DMS153 (cell line): ENCODE measurements at regions not wholly inside any gene's neighbourhood (a gene's known extent, or its start where the extent isn't known, plus 50 kb on each side); places are given as distances from the start of the nearest gene placed in this dataset.

ENCODE experiments used
- DNase-seq: peaks from one replicate; lab custom pipeline; 2025; lab: John Stamatoyannopoulos, UW

DNA sequence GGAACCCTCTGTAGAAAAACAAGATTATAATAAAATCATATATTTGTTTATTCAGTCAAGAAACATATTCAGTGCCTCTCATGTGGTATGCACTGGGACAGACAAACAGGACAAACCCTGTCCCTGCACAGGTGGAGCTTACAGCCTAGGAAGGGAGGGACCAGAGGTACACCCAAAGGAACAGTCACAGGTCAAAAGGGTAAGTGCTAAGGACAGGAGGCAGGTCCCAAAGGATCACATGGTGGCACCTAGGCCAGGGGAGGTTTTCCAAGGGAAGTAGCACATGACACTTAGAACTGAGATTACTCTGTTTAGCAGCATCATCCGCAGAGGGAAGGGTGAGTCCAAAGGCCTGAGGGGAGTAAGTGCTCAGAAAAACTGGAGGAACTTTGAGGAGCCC, 254.4 kb upstream of the ARRDC4 start:
- DNase-seq, result no peak

DNA sequence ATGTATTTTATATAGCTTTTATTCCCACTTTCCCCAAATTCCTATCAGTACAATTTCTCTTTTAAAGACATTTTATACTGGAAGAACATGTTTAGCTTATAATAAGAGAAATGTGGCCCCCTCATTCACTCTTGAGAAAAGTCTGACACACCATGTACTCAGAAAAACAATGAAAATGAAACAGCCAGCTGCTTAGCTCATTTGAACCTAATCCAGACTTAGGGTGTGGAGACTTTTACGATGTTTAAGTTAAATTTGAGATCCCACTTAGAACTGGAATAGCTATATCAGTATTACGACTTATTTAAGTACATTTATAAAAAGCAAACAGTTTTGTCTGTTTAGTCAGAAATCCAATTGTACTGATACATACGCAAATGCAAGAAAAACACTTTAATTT, 252.3 kb upstream of the ARRDC4 start:
- DNase-seq, result no peak

DNA sequence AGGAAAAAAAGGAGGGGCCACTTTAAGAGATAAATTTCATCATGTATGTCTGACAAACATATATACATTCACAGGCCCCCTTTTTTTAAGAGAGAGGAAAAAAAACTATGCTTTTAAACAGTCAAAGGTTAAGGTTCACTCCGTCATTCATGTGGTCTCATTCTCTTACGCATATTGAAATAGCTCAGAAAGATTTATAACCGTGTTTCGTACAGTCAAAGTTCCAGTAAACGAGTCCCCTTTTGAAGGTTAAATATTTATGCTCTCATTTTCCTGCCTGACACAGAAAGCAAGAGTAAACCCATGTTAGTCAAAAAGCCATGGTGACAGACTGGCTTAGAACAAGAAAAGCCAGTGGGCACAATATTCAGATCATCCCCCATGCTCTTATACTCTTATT, 248.0 kb upstream of the ARRDC4 start:
- DNase-seq, result no peak

DNA sequence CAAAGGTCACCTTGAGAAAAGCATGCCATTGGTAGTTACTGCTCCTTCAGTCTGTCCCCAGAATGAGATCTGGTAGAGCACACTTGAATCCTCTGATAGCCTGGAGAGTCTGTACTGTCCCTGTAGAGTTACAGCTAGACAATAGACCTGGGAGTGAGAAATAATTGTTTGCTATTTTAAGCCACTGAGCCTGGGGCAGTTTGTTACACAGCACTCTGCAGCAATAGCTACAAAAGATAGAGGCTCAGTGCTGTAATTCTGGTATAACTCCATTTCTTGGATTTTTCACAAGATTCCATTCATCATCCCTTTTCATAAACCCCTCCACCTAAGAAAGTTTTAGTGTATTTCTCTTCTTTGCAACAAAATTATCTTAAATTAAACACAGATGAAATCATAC, 242.7 kb upstream of the ARRDC4 start:
- no peak for DNase-seq

DNA sequence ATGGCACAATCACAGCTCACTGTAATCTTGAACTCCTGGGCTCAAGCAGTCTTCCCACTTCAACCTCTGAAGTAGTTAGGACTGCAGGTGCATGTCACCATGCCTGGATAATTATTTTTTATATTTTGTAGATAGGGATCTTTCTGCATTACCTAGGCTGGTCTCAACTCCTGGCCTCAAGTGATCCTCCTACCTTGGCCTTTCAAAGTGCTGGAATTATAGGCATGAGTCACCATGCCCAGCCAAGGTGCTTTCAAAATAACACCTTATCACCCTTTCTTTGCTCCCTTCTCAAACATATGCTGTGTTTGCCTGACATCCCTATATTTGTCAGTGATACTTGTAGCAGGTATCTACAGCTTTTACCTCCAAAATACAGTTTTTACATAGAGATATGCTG, 242.0 kb upstream of the ARRDC4 start:
- no peak for DNase-seq

DNA sequence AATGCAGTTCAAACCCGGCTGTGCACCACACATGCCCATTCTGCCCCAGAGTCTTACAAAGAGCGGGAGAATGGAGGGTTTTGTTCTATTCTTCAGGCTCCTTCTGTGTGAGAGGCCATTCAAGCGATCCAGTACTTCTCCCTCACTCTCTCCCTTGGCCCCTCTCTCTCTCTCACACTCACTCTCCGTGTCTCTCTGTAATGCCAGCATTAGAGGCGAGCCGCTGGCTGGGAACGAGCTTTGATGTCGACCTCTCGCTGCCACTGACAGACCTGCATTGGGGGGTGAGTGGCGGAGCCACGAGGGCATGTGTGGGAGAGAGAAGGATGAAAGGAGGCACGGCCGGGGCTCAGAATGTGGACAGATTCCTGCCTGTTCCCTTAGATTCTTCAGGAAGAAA, 231.7 kb upstream of the ARRDC4 start:
- no peak for DNase-seq

DNA sequence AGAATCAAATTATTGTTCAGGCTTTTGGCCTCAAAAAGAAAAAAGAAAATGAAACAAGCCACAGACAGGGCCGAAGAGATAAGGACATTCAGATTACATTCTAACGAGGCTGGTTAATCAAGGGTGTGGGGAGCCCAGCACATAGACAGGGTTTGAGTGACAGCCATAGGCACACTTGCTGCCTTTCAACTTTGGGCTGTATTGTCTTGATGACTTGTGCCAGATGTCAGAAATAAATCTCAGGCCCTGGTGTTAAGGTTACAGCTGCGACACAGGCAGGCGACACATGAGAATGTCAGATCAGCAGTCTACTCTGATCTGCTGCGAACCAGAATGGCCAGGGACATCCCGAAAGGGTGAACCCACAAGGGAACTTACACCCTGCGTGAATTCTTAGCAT, 231.2 kb upstream of the ARRDC4 start:
- no peak for DNase-seq

DNA sequence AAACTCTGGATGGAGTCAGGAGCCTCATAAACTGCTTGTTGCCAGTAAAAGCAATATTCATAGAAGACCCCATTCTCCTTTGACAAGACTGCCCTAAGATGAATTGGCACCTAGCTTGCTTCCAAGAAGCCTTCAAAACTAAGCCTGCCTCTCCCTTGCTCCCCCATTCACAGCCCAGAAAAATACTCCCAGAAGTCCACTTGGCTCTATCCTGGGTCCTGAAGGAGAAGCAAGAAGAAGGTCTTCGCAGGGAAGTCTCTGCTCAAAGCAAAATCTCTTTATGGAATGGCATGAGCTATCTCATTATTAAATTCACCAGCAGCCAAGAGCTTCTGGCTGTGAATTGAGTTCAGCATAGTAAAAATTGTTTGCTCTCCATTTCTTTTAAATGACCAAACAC, 230.2 kb upstream of the ARRDC4 start:
- no peak for DNase-seq

DNA sequence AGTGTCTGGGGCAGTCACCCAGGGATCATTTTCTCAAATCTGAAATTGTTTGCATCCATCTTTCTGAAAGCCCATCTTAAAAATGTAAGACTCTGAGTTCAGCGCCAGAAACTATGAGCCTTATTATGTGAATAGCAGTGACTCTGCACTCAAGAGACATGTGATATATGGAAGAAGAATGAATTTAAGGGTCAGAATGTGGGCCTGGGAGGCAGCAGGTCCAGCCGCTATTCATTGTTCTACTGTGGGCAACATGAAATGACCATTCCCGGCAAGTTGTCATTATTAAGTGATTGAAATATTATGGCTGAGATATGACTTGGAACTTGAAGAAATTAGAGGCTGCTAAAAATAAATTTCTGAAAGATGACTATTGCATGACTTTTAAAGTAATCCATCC, 228.6 kb upstream of the ARRDC4 start:
- DNase-seq, result no peak

DNA sequence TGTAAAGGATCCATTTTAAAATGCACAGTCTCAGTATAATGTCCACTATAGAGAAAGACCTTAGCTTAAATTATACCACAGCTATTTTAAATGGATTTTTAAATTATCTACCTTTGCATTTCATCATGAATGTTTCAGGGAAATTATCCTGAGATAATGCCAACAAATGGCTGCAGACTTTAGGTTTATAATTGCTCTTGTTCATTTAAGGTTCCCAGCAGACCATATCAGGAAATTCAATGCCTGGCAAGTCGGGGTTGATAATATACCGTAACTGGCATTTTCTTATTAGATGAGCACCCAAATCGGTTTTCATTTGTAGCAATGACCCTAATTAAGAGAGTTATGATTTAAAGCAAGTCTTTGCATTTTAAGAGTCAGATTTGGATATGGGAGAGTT, 227.1 kb upstream of the ARRDC4 start:
- DNase-seq, result no peak

DNA sequence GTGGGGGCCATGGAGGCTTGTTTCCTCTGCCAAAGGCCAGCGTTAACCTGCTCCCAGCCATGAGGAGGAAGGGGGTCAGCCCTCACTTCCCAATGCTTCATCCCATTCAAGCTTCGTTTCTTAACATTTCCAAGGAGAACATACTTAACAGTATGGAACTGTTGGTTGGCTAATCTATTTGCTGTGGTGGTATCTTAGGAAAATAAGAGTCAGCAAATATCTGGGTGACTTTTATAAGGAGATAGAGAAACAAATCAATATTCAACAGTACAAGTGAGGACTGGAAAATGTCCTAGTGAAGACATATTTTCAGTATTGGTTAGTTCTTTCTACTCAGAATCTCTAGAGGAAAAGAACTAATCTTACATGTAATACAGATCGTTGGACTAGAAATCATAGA, 223.8 kb upstream of the ARRDC4 start:
- no peak for DNase-seq

DNA sequence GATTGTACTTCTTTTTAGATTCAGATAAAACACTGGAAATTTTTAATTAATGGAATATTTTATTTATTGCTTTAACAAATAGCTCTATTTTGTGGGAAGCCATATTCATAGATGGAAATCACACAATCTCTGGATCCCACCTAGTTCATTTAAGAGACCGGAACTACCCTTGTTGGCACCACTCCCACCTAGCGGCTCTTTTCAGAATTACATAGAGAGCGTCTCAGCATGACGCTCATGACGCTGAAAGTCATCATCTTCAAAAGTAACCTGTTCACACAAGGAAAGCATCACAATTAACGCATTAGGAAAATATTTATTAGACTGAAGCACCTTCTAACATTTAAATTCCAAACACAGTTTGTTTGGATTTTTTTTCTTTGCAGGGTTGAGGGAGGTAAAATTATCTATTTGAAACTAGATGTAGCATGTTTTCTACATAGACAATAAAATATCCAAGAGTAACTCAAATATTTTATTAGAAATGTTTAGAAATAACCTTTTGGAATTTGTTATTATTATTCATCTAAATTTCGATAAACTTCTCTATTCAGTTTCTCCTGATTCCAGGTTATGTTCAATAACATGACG, 214.9 kb upstream of the ARRDC4 start:
- no peak for DNase-seq

DNA sequence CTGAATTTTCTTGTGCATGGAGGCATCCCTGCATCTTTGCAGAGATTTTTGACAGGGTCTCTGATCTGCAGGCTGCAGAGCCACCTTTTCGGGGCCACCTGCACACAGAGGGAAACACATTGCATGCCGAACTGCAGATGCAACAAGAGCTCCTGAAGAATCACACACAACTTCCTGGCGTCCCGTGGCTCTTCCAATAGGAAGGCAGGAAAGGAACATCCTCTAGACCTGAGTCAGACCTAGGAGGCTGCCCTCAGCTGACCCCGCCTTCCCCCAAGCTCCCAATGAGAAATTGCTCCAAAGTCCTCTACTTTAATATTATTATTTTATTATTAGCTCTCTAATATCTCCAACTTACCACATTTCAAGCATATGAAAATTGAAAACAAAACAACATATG, 213.2 kb upstream of the ARRDC4 start:
- DNase-seq, result no peak

DNA sequence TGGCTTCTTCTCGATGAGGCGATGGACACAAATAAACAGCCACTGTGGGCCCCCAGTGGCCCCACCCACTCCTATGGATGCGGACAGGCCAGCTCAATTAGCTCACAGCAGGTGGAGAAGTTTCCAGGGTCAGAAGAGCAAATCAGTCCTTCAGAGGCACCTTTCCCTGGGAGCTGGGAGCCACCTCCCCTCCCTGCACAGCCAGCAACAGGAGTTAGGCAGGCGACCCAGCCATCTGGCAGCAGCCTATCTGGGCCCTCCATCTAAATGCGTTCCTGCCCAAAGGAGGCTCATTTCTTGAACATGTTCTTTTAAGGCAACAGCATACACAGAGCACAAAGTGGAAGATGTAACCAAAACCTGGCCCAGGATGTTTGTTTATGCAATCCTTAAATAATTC, 211.9 kb upstream of the ARRDC4 start:
- DNase-seq, result no peak

DNA sequence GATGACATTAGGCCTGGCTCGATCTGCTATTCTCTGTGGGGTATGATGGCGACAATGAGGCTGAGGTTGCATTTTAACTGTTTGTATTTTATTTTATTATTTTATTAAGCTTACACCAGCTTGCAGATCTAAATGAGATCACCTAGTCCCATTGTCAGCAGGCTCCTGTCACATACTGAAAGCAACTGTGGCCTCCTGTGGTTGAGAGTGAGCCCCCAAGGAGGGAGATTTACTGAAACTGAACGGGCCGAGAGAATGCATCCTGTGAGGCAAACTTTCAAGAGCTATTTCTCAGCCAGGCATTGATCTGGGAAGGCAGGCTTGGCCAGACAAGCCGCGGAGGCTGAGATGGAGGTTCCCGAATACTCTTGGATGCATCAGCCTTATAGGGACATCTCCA, 210.4 kb upstream of the ARRDC4 start:
- no peak for DNase-seq

DNA sequence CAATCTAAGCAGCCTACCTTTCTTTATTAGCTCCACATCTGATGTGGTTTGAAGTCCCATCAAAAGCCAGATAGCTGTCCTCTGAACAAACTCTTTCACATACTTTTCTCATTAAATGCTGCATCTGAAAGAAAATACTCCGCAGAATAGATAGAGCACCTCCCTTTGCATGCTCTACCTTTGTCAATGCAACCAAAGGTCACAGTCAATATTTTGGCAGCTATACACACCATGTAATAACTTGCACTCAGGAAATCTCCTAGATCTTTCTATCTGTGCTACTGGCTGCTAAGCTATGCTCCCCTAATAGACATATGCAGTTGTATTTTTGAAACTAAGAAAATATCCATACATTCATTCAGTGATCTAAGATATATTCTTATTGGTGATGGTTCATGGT, 204.8 kb upstream of the ARRDC4 start:
- DNase-seq, result no peak

DNA sequence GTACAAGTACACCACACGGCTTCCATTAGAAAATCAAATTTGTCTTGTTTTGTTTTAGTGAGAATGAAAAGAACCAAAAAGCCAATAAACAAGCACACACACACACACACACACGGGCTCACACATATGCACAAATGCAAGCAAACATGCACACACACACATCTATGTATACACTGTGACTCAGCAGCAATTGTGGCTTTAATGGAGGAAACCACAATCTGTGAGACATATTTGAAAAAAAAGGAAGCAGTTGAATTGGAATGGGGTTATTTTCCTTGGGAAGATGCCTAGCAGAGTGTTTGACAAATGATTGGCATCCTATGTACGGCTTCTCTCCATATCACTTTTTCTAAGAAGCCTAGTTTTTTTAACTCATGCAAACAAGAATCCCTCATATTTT, 201.1 kb upstream of the ARRDC4 start:
- no peak for DNase-seq

DNA sequence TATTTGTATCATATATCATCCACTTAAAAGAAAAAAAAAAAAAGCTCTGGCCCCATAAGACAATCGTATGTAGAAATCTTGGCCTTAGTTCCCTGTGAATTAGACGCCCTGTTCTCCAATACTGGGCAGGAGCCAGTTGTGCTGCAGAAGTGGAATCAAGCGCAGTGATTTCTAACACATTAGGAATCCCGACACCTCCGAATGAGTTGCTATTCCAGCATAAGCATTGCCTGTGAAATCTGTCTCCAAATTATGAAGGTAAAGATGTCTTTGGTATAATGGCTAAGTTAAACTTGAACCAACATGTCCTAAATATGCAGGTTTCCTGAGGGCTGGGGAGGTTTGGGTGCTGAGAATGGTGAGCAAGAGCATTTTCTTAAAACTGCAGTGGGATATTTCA, 199.4 kb upstream of the ARRDC4 start:
- DNase-seq, result no peak

DNA sequence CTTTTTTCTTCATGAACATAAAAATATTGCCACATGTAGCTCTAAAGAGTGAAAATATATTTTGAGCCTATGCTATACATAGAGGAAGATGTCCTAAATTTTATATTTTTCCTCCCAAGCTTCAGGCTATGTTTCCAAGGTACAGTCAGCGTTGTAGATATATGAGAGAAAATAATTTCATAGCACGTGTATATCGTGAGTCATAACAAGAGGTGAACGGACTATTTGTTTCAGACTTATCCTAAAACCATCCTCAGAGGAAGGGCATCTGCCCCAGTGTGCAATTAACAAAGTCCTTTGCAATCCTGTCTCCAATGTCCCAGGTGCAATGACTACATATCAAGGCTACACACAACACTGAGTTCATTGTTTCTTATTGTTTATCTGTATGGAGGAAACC, 177.3 kb upstream of the ARRDC4 start:
- DNase-seq, result no peak

DNA sequence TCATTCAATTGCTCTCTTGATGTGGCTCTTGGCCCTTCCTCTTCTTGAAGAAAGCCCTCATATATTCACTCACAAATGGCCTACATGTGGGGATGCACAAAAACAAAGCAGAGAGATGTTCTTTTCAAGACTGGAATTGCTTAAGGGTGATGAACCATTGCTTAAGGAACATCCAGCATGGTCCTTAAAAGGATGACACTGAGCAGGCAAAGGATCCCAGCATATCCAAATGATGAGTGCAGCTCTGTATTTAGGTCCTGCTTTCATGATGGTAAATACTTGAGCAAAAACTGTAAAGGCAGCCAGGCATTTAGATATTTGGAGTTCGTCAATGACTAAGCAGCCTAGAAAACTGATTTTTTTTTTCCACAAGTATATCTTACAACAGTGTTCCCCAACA, 173.8 kb upstream of the ARRDC4 start:
- no peak for DNase-seq

DNA sequence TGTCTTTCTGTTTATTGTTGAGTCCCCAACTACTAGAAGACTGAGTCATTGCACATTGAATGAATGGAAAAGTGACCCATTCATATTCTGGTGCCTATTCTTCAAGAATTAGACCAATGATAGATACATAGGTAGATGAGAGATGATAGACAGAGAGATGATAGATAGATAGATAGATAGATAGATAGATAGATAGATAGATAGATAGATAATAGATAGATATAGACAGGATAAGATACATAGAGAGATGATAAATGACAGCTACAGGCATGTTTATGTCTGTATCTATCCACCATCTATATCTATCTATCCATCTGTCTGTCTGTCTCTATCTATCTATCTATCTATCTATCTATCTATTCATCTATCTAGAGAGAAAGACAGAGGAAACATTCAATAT, 170.3 kb upstream of the ARRDC4 start:
- no peak for DNase-seq

DNA sequence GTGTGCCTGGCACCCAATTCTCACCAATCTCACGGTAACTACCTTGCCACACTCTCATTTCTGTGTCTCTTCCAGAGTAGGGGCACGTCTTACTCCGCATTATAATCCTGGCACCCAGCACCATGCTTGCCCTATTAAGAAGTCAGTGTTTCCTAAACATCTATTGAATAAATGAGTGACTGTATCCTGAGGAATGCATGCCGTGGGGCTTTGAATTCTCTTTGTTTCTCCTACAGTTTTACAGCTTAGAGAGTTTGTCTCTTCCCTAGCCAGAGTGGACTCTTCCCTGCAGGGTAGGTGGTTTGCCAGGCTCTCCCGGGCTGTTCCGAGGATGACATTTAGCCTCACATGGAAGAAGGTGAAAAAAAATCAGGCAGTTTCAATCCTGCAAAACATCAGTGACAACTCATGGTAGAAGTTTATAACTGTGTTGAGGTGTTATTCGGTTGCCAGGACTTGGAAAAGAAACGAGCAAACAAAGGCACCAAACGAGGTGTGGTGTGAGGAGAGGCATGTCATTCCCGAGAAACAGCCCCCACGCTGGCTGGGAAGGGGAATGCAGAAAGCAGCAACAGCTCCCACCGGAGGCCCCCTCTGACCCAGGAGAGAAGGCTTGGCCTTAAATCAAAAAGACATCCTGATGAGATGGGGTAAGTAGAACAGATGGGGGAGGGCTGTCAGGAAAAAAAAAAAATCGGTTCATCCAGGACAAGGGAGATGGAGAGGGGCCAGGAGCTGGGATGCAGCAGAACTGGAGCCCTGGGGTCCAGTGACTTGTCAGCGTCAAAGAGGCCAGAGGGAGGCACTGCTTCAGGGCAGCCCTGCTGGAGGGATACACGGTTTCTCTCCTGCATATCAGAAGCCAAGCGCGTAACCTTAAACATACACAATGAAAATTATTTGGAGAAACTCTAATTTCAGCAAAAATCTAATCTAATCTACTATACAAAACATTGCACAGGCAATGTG, 168.4 kb upstream of the ARRDC4 start:
- DNase-seq, result no peak

DNA sequence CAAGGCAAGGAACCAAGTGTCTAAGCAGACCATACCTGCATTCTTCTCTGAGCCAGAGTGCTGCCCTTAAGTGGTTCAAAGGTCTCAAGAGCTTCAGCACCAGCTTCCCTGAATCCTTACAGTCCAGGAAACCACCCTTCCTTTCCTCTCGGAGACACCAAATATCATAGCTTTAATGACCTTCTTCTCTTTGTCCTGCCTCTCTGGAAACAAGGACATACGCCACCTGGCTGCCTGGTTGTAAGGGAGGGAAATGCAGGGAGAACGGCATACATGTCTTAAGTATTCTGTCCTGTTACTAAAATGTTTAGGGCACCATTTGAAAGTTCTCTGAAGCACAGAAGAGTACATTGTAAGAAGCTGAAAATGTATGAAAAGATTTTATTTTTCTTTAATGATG, 155.6 kb upstream of the ARRDC4 start:
- no peak for DNase-seq

DNA sequence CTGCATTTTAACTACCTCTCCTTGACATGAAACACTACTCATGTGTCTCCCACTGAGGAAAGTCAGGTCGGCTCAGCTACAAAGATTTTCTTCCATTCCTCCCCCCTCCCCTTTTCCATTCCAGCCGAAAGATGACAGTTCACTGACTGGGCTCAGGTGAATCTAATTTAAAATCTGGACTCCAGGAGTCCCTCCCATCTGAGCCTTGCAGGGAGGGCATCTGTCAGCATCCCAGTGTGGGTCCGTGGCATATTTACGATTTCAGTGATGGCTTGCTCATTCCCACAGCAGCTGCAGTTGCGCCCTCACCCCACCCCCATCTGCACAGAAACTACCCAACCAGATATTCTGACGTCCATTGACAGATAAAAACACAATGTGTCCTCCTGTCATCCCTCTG, 153.7 kb upstream of the ARRDC4 start:
- DNase-seq, result no peak
